Stomach (tissue), 4 donors: ENCODE measurements at regions not wholly inside any gene's neighbourhood (a gene's known extent, or its start where the extent isn't known, plus 50 kb on each side); places are given as distances from the start of the nearest gene placed in this dataset.

ENCODE experiments used
- POLR2A ChIP-seq, 4 donors: fragments of 450-650 bp; IDR thresholded peaks; one replicate each; pipeline ENCODE4 v1.6.1; 2016; ENCODE audit warnings: antibody characterized with exemption in 4 of 4, control low read depth in 2 of 4, mild to moderate bottlenecking in 1 of 4, moderate library complexity in 1 of 4
- TF ChIP-seq, protein P1 (sequence below), 7 experiments: fragments of 450-650 bp in 4 of 7; fragments of 200-600 bp in 3 of 7; sonication (generic) in 3 of 7; IDR thresholded peaks; one replicate each; pipeline ENCODE4 v1.5.1; 2016 to 2019; ENCODE audit warnings: antibody characterized with exemption in 7 of 7, control low read depth in 2 of 7, mild to moderate bottlenecking in 1 of 7

DNA sequence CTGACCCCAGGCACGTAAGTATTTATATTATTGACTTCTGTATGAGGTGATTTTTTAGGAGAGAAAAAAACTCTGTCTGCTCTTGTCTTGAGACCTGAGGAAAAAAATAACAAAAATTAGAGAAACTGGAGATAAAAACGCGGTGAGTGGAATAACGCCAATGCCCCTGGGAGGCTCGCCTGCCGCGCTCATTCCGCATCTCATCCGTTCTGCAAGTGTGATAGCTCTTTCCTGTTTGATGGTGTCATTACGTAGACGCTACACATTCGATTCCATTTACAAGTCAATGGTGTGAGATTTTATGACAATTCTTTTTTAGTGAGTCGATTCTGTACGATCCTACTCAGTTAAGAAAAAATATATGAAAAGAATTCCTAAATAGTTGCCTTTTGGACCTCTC, 194.3 kb upstream of the SMIM21 start:
- TF ChIP-seq, protein P1, sequence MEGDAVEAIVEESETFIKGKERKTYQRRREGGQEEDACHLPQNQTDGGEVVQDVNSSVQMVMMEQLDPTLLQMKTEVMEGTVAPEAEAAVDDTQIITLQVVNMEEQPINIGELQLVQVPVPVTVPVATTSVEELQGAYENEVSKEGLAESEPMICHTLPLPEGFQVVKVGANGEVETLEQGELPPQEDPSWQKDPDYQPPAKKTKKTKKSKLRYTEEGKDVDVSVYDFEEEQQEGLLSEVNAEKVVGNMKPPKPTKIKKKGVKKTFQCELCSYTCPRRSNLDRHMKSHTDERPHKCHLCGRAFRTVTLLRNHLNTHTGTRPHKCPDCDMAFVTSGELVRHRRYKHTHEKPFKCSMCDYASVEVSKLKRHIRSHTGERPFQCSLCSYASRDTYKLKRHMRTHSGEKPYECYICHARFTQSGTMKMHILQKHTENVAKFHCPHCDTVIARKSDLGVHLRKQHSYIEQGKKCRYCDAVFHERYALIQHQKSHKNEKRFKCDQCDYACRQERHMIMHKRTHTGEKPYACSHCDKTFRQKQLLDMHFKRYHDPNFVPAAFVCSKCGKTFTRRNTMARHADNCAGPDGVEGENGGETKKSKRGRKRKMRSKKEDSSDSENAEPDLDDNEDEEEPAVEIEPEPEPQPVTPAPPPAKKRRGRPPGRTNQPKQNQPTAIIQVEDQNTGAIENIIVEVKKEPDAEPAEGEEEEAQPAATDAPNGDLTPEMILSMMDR (IDR thresholded peaks at IDR 0.05) = no peak
- no peak for TF ChIP-seq POLR2A (IDR thresholded peaks at IDR 0.05)
